NCI-H1105 treated with DMSO at 0.1 percent for 48 hours (cell line): ENCODE measurements at regions not wholly inside any gene's neighbourhood (a gene's known extent, or its start where the extent isn't known, plus 50 kb on each side); places are given as distances from the start of the nearest gene placed in this dataset.

Experiments used
- DNase-seq: peaks from one replicate; lab custom pipeline; 2025; lab: John Stamatoyannopoulos, UW

GRCh38 chr3:188060840-188061544 is 93.0 kb upstream of the LPP start:
- DNase-seq, result no peak

DNA sequence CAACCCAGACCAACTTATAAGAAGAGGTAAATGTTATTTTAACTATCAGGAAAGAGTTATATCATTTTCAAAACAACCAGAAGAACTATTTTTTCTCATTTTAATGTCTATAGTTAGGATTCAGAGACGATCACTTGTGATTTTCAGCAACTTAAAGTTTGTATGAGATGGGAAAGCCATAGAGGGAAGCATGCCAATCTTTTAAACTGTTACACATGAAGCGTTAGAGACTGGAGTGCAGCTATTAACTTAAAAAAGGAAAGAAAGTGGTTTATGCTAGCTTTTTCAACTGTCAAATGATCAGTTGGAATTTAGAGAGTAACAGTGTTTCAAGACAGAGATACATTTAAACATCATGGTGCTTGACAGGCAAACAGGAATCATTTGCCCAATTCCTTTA is 91.7 kb upstream of the LPP start:
- no peak for DNase-seq

DNA sequence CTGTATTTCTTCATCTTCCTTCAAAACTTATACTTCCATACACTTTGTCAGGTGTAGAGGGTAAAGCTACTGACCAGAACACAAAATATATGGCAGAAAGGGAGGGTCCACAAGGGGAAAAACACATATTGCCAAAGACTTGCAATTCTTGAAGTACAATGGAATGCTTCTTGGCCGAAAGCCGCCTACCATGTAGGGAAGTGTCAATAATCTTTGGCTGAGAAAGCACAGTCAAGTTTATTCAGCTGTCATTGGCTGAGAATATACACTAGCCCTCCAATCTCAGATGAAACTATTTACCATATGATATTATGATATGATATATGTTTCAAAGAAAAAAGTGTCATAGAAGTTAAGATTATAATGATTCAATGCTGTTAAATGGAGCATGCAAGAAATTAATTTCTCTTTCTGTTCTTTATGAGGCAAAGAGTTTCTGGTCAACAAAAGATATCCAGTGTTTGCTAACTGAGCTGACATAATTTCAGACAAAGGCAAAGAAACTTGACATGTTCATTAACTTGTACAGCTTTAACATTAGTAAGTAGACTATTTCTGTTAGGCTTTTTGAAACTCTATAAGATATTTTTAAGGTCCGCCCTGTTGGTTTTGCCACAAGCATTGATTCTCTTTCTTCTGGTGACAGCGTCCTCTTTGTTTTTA is 89.0 kb upstream of the LPP start:
- DNase-seq, result no peak

DNA sequence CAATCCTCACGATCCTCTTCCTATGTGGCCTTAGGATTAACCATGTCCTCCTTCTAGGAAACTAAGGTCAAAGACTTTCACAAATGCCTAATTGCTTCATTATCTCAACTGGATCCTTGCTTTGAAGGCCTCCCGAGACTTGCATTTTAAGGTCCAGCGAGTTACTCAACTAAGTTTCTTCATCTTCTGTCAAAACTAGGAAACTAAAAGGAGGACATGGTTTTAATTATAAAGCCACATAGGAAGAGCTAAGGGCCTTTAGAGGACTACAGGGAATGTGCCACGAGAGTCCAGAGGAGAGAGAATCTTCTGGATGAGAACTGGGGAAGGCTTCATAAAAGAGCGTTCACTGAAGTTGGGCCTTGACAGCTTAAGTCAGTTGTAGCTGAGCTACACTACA is 87.8 kb upstream of the LPP start:
- no peak for DNase-seq

GRCh38 chr3:188067932-188068331 is 86.0 kb upstream of the LPP start:
- no peak for DNase-seq

GRCh38 chr3:188068342-188068741 is 85.6 kb upstream of the LPP start:
- no peak for DNase-seq

DNA sequence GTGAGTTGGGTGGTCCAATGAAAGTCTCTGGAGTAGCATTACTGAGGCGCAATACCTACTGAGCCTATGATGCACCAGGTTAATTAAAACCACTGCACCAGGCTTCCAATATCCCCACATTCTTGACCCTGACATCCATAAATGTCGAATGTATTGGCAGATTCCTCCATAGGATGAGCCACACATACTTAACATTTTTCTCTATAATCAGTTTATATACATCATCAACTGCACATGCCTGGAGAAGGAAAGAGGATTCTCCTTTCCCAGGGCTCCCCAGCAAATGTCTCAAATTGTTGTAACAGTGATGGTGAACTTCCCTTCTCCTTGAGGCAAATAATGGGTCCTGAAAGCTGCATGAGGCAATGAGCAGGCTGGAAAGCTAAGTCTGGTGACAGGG is 82.3 kb upstream of the LPP start:
- DNase-seq, result no peak

GRCh38 chr3:188076176-188076575 is 77.8 kb upstream of the LPP start:
- no peak for DNase-seq

DNA sequence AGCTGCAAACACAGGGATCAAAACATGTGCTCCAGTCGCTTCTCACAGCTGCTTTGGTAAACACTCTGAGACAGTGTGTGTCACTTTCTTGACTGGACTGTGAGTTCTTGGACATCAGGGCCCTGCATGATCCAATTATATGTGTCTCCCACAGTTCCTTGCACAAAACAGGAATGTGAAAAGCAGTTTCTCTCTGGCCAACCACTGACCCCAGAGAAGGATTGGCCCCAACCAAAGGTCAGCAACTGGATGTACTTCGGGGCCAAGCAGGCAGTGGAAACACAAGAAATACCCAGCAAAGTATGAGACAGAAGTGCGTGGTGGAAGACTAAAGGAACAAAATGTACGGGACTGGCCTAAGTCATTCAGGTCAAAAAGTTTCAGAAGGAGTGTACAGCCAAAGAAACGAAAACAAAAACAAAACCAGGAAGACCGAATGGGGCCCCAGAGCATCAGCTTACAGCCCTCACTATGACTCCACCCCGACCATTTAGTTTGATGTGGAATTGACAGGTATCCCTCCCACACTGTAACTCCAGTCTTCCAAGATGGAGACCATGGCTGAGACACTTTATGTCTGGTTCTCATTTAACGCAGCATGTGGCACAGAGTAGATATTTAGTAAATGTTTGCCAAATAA is 76.7 kb upstream of the LPP start:
- DNase-seq, result no peak

- no peak for DNase-seq
Observed at GRCh38 chr3:188080091-188080490, 73.9 kb upstream of the LPP start.

DNA sequence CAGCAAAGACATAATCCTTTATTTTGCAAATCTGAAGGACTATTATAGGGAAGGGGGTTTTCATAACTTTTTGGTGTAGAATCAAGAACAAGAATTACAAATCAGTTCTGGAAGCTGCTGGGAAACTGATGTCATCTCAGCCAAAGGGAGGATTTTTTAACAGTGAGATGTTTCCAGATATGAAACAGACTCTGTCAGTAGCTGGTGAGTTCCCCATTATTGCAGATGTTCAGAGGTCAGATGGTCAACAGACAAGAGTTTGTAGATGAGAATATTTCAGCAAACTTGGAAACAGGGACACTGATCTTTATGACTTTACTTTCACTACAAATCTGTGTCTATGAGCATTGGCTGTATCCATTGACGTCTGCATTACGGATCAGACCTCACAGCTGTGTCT is 71.9 kb upstream of the LPP start:
- no peak for DNase-seq

DNA sequence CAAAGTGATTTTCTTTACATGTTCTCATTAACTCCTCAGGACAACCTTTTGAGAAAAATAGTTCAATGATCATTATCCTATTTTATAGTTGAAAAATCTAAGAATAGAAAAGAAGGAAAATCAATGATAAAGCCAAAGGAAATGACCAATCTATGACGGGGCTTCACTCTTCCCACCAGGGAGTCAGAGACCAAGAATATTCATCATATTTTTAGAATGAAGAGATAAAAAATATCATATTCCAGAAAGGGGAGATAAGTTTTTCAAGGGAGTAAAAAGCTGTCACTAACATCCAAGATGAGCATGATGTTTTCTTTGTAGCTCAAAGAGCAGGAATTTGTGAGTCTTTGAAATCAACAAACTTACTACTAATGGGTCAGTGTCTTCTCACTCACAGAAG is 71.5 kb upstream of the LPP start:
- DNase-seq, result no peak

DNA sequence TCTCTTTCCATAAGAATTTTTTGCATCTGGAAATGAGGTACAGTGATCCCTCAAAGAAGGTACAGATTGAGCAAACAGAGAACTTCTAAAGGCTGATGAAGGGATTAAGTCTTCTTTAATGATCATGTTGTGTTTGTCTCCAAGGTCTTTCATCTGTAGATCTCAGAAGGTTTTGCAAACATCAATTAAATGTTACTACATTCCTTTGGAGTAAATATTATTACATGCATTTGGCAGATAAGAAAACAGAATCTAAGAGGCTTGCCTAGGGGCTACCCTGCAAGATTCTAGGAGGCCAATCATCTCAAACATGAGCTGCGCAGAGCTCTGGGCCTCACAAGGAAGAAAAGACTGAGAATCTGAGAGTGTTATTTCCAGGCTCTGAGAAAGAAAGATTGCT is 70.9 kb upstream of the LPP start:
- no peak for DNase-seq

DNA sequence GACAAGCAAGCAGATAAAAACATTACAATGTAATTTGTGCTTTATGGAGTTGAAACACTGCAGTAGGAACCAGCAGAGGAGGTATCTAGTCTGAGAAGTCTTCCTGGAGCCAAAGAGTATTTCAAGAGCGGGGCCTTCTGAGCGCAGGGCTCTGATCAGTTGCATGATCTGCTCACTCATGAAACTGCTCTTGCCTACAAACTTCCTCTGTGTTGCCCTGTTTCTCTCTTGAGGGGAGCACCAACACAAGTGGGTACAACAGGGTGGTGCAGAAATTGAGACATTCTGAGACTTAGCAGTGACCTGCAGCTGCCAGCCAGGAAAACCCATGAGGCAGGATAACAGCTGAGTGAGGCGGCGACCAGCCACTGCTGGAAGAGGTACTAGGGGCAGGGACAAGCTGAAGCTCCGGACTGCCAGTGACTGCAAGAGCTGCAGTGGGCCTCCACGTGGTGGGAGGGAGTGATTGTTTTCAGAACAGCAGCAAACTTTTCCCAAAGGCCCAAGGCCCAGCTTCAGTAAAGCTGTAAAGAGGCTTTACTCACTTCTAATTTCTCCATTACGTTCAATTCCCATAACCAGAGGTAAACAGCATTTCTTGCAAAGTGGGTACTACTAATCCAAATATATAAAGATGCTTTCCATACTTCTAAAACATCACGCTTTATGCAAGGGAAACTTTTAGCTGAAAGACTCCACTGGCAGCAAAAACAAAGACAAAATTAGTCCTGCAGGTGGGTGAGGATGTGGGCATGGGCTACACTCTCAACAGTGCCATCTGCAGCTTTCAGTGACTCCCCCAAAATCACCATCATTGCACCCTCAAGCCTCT is 69.0 kb upstream of the LPP start:
- DNase-seq, result no peak

DNA sequence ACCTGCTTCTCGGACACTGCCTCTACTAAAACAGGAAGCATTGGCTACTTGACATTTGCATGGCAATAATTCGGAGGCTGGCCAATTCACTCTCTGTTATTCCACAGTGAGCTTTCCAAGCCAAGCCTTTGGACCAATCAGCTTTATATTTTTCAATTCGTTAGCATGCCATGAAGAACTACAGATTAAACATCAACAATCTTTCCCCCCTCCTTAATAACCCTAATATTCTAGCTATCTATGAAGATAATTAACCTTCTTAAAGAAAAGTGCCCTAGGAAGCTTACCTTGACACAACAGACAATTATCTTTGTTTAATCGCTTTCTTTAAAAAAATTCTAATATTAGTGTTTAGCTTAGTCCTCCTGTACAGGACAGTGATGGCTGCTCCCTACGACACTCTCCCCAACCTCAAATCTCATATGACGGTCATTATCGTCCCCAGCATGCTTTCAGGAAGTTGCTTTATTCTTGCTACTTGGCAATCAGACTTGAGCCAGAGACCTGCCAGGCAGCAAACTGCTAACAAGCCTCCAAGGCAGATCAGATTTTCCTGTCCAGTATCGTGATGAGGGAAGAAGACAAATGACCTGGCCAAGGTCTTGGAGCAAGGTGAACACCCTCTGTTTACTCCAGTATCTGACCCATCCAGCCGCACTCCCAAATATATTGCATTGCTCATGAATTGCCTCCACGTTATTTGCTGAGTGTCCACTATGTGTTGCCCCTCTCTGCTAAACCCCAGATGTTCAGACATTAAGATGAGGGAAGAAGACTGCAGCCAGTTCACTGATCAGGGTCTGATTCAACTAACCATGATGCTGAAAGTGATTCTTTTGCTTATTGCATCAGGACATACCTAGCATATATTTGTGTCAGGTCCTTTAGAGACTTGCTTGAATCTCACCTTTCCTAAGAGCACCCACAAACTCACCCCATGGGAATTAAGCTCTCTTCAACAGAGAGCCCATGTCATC is 68.1 kb upstream of the LPP start:
- DNase-seq, result no peak

DNA sequence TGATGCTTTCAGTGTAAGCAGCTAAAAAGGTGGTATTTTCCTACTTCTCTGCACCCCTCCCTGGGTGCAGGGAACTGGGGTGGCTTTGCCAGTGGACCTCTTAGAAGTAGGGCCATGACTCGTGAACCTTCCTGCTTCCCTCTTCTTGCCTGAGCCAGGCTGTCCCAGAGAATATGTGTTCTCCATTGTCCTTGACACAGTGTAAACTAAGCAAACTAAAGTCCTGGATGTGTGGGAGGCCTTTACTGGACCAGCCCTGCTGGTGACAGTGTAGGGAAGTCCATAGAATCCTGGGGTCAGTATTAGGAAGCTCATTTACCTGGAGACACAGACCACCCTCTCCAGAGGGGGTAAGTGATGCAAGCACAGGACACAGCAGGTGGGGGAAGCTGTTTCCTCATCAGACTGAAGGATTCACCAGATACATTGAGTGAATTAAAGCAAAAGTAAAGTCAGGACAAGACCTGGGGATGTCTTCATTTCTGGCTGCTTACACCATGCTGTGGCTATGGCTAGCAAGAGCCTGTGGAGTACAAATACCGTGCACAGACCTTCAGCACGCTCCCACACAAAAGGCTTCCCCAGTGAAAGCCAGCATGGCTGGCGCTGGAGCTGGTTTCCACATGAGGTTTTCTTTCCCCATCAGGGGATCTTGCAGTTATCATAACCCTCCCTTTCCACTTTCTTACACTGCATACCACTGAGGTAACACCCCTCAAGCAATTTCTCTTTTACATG is 64.8 kb upstream of the LPP start:
- DNase-seq, result no peak

DNA sequence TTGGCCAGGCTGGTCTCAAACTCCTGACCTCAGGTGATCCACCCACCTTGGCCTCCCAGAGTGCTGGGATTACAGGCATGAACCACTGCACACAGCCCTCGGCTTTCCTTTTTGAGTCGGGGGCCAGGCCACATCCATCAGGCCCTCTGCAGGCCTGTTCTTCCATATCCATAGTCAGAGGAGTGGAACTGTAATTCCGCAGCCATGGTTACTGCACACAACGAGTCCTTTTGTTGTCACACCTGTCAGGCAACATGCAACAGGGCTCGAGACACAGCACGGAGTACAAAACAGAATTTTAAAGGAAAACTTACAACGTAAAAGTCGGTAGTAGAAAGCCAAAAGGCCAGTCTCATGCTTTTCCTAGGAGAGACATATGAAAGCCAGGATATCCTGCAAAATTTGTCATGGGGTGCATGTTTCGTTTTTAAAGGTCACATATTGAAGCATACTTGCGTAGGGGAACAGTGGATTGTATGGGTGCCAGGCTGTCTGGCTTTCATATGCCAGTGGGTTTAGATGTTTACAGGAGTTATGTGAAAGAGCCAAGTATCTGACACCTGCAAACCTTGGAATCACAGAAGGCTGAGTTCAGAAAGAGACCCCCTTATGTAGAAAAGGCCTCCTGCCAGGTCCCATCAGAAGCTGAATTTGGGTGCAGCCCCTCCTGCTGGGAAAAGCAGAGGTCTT is 63.2 kb upstream of the LPP start:
- peak; percentile 64 for DNase-seq

GRCh38 chr3:188091746-188092145 is 62.2 kb upstream of the LPP start:
- no peak for DNase-seq

GRCh38 chr3:188092648-188093047 is 61.3 kb upstream of the LPP start:
- DNase-seq, result no peak

- no peak for DNase-seq
Observed at GRCh38 chr3:188095431-188095830, 58.5 kb upstream of the LPP start.
